Peyer's patch (tissue), 4 donors: ENCODE measurements at regions not wholly inside any gene's neighbourhood (a gene's known extent, or its start where the extent isn't known, plus 50 kb on each side); places are given as distances from the start of the nearest gene placed in this dataset.
"Not testable (repeated sequence)": the region's sequence is repeated elsewhere in the genome, so short reads cannot be mapped to it uniquely, and the experiment has no call there.

Experiments used
- CTCF ChIP-seq, 6 experiments: fragments of 450-650 bp in 4 of 6; fragments of 200-600 bp in 2 of 6; sonication (generic) in 1 of 6; IDR thresholded peaks; one replicate each; pipeline ENCODE4 v1.5.1; 2017 to 2019; ENCODE audit warnings: antibody characterized with exemption in 6 of 6, mild to moderate bottlenecking in 3 of 6, moderate library complexity in 1 of 6
- POLR2A ChIP-seq, 2 donors: fragments of 450-650 bp; IDR thresholded peaks; one replicate each; pipeline ENCODE4 v1.5.1; 2017; ENCODE audit warnings: antibody characterized with exemption in 2 of 2, mild to moderate bottlenecking in 2 of 2, moderate library complexity in 2 of 2

- TF ChIP-seq POLR2A, CTCF (IDR thresholded peaks at IDR 0.05): not testable (repeated sequence)
Observed at GRCh38 chr6:6494139-6494538, 94.4 kb upstream of the LY86 start.
